Stimulated activated CD8-positive, alpha-beta memory T cell treated with anti-CD3 and anti-CD28 coated beads, Interleukin-4, amount 100 ng/mL, for 24 hours (primary cell): ENCODE measurements at regions not wholly inside any gene's neighbourhood (a gene's known extent, or its start where the extent isn't known, plus 50 kb on each side); places are given as distances from the start of the nearest gene placed in this dataset.
"Not testable (repeated sequence)": the region's sequence is repeated elsewhere in the genome, so short reads cannot be mapped to it uniquely, and the experiment has no call there.

ENCODE experiments used
- DNase-seq: peaks from one replicate; pipeline ENCODE4 v3.0.0-alpha.2; 2020; ENCODE audit warnings: low read depth

- DNase-seq = no peak
Observed at GRCh38 chr5:36423578-36424307, 122.0 kb upstream of the RANBP3L start.

GRCh38 chr5:36426070-36426469 is 124.4 kb upstream of the RANBP3L start:
- not testable (repeated sequence) for DNase-seq

GRCh38 chr5:36435516-36435915 is 133.8 kb upstream of the RANBP3L start:
- DNase-seq = no peak

- DNase-seq = no peak
Observed at GRCh38 chr5:36436306-36436705, 134.6 kb upstream of the RANBP3L start.

GRCh38 chr5:36438765-36439561 is 137.3 kb upstream of the RANBP3L start:
- no peak for DNase-seq

GRCh38 chr5:36440300-36440699 is 138.6 kb upstream of the RANBP3L start:
- DNase-seq = no peak

GRCh38 chr5:36441280-36441679 is 139.6 kb upstream of the RANBP3L start:
- no peak for DNase-seq

- no peak for DNase-seq
Observed at GRCh38 chr5:36442352-36442751, 140.7 kb upstream of the RANBP3L start.

- DNase-seq = no peak
Observed at GRCh38 chr5:36442796-36443195, 141.1 kb upstream of the RANBP3L start.

- no peak for DNase-seq
Observed at GRCh38 chr5:36443941-36444340, 142.2 kb upstream of the RANBP3L start.

GRCh38 chr5:36444582-36445418 is 143.1 kb upstream of the RANBP3L start:
- DNase-seq = no peak

- no peak for DNase-seq
Observed at GRCh38 chr5:36447776-36448175, 146.1 kb upstream of the RANBP3L start.

GRCh38 chr5:36450229-36451014 is 148.7 kb upstream of the RANBP3L start:
- no peak for DNase-seq

GRCh38 chr5:36452424-36453006 is 150.8 kb upstream of the RANBP3L start:
- no peak for DNase-seq

- no peak for DNase-seq
Observed at GRCh38 chr5:36457511-36458270, 148.7 kb upstream of the SLC1A3 start.

- no peak for DNase-seq
Observed at GRCh38 chr5:36458746-36459145, 147.7 kb upstream of the SLC1A3 start.

GRCh38 chr5:36459176-36460135 is 146.9 kb upstream of the SLC1A3 start:
- DNase-seq = no peak

GRCh38 chr5:36462295-36463021 is 143.9 kb upstream of the SLC1A3 start:
- no peak for DNase-seq

- not testable (repeated sequence) for DNase-seq
Observed at GRCh38 chr5:36475942-36476341, 130.5 kb upstream of the SLC1A3 start.
